HG03469 (cell line): ENCODE measurements at regions not wholly inside any gene's neighbourhood (a gene's known extent, or its start where the extent isn't known, plus 50 kb on each side); places are given as distances from the start of the nearest gene placed in this dataset.

Experiments used
- ATAC-seq: cut with Tn5 transposase; IDR thresholded peaks from one replicate; pipeline ENCODE4 v1.9.1; 2021; ENCODE audit warnings: mild to moderate bottlenecking, moderate library complexity, moderate number of reproducible peaks; ENCODE audit not compliant: unreplicated experiment

DNA sequence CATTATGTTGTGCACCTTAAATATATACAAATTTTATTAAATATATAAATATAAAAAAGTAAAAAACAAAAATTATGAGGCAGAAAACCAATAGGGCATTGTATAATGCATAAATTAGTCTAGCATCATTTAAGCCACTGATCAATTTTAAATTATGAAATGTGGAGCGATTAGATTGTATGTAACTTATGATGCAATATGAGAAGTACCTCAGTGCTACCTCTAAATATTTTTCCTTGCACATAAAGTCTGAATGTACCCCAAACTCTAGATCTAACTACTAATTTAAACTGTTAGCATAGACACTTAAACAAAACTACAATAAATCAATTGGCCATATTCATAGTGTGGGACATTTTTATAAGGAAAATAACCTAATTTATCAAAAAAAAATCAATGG lies 1178.5 kb upstream of the MIR17HG start:
- ATAC-seq = no peak

- no peak for ATAC-seq
Measured at GRCh38 chr13:90170208-90170607, 1177.3 kb upstream of the MIR17HG start.

DNA sequence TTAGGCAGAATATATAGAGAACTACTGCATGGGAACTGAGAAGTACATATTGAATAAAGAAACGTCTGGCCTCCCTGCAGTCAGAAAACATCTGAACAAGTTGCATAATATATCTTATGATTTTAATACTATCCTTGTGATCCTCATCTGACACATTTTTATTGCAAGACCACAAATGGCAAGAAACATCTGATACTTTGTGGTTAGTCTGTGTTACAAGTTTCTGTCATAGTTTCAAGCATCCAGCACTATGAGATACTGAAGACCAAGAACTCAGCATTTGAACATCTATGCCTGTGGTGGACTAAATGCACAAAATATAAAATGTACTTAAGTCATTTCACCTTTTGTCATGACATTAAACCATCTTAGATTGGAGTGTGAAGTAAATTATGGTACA lies 1175.8 kb upstream of the MIR17HG start:
- ATAC-seq = no peak

GRCh38 chr13:90177512-90177911 lies 1170.0 kb upstream of the MIR17HG start:
- no peak for ATAC-seq

DNA sequence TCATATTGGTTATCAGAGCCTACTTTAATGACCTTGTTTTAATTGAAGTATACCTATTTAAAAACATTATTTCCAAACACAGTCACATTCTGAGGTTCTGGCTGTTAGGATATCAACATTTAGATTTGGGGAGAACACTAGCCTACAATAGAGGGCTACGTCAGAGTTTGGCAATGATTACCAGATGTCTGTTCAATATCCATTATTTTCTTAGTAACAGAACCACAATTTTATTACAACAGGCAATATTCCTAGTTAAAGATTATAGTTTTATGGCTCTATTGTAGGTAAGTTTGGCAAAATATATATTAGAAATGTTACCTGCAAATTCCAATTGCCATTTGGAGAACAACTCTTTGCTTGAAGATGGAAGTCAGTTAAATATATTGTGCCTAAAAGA lies 1163.1 kb upstream of the MIR17HG start:
- ATAC-seq = no peak

DNA sequence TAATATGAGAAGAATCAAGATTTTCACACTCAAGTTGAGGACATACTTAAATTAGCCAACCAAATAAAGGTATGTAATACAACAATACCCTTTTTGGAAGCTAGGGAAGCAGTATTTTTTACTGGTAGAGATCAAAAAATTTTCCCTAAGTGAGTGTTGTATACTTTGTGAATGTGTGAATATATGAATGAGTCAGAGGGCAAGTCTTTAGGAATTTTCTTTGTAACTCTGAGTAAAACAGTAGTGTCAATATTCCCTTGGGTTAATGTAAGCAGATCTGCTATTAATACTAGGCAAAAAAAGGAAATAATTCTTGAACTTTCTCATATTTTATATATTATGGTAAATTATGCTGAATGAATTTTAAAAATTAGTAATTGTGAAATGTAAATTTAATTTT lies 1161.8 kb upstream of the MIR17HG start:
- ATAC-seq = no peak

DNA sequence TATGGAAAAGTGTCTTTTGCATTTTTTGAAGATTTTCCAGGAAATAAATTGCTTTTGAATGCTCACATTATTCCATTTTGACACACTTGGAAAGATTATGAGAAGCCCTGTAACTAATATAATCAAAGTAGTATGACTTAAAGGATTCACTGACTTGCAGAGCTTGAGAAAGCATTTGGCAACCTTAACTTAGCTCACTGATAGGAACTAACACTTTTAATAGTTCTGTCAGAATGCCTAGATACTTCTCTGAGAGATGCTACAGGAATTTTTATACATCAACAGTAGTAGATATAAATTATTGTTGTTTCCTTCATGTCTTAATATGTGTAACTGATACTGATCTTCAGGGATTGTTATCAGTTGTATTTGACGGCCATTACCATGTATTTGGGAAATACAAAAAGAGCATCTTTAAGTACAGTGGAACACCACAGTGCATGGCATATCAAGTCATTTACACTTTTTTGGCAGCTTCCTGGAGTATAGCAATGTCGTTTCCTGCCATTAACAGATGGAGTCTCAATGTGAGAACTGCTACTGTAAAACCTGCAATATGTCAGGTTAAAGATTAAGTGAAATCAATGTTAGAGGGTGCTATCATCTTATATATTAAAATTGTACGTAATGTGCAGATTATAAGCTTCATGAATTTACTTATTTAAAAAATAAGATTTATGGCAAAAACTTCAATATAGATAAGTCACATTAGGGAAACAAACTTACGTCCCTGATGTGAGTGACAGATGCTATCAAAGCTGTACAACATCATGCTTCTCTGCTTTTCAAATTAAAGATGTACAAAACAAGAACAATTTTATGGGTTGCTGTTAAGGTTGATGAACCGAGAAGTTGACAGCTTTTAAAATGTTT lies 1159.8 kb upstream of the MIR17HG start:
- no peak for ATAC-seq

DNA sequence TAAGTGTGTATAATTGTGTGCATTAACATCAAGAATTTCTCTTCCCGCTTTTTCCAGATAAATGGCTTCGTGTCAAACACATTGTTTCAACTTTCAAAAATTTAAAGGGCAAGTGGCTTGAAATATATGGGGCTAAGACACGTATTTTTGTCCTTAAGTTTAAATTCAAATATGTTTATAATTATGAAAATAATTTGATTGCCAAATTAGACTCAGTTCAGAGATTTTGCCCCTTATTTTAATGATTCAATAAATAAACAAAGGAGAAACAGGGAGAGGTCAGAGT lies 1159.2 kb upstream of the MIR17HG start:
- ATAC-seq = no peak

DNA sequence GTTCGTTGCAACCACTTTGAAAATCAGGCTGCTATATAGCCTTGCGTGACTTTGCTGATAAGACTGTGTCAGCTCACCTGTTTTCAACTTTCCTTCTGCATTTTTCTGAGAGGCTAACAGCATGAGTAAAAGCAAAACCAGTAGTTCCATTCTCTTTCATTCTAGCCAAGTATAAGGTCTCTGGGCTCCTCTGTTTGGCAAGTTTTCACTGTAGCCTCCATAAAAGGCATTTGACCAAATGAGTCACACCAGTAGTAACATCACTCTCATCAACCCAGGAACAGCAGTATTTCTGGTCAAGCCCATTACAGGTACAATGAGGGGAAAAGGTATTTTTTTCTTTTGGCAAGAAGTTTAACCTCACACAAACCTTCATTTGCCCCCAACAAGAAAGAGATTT lies 1149.8 kb upstream of the MIR17HG start:
- ATAC-seq = no peak

DNA sequence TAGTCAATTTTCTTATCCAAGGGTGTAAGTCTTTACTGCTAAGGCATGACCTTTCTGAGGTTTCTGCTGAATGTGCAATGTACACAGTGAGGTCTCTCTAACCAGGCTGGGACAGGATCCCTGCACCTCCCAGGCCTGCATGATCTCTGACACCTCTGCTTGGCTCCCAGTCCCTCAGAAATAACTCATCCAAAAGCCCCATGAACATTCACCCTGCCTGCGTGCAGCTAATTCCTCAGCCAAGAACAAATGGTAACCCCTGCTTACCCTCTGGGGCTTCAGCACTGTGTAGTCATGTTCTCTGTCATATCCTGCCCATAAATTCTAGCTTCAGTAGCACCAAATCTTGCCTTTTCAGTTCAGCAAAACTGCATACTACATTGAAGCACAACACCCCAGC lies 1146.3 kb upstream of the MIR17HG start:
- no peak for ATAC-seq

- no peak for ATAC-seq
Measured at GRCh38 chr13:90201676-90202460, 1145.6 kb upstream of the MIR17HG start.

DNA sequence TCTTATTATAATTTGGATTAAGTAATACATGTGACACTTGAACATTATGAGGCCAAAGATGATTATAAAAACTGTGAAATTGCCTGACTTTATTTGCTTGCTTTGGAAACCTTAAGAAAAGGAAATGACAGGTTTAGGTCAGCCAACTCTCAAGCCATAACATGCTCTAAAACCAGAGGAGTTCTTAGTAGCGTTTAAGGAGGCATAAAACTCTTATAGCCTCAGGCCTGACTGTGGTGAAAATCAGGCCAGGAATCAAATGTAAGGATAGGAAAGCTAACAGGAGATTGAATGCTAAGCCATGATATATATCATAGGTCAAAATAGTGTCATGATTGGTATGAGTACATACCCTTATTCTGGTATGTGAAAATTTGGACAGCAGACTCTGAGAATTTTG lies 1142.4 kb upstream of the MIR17HG start:
- ATAC-seq = no peak

DNA sequence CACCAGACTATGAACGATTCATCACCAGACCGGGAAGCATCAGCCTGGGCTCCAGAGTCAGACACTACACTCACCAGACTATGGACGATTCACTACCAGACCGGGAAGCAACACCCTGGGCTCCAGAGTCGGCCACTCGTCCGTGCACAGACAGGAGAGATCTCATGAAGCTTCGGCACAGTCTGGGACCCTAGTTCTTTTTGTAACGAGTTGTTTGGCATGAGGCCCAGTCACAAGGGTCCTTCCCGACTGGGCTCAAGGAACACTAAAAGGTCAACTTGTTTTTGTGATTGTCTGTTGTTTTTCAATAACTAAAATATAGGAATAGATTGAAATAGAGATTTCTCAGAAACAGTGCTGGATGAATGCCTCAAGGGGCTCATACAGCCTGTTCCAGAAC lies 1141.6 kb upstream of the MIR17HG start:
- no peak for ATAC-seq

DNA sequence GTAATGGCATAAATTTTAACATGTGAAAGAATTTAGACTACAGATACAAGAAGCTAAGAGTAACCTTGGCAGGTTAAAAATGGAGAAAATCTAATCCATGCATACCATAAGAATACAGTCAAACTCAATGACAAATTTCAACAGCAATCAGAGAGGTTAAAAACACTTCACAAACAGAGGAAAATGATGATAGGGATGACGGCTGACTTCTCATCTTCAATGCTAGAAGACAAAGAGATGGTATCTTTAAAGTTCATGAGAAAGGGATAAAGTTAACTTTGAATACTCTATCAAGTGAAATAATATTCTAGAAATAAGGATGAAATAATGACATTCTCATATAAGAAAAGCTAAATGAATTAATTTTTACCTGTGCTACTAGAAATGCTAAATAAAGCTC lies 1130.2 kb upstream of the MIR17HG start:
- ATAC-seq = no peak

DNA sequence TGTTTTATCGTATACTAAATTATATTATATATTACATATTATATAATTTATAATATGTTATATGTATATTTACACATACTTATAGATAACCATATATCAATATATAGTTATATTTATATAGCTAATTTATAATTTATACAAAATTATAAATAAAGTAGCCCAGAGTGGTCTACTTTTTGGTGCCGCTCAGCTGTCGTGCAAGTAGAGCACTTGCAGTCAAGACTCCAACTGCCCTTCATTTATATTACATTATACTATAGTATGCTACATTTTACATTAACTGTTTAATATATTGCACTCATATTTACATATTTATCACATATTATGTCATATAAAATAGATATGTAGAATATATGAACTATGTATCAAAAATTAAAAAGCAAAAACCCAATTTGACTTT lies 1124.7 kb upstream of the MIR17HG start:
- ATAC-seq = no peak

DNA sequence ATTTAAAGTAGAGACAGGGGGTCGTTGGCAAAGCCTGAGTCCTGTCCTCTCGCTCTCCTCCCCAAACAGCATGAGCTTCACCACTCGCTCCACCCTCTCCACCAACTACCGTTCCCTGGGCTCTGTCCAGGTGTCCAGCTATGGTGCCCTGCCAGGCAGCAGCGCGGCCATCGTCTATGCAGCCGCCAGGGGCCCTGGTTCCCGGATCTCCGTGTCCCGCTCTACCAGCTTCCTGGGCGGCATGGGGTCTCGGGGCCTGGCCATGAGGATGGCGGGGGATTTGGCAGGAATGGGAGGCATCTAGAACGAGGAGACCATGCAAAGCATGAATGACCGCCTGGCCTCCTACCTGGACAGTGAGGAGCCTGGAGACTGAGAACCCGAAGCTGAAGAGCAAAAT lies 1117.2 kb upstream of the MIR17HG start:
- ATAC-seq = no peak

DNA sequence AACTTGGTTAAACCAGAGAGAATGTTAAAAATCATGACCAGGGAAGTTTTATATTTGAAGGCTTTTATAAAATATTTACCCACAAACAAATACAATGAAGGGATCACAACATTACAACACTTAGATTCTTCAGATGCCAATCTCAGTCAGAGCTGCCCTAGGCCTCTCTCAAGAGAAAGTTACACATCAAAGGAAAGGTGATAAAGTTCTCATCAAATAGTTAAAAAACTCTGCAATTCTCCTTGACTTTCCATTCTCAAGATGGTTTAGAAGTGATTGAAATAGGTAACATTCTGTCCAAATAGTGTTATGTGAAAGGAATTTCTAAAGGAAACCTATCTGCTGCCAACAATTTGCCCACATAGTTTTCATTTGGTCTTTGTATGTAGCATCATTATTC lies 1115.2 kb upstream of the MIR17HG start:
- no peak for ATAC-seq

GRCh38 chr13:90233933-90234672 lies 1113.4 kb upstream of the MIR17HG start:
- no peak for ATAC-seq

DNA sequence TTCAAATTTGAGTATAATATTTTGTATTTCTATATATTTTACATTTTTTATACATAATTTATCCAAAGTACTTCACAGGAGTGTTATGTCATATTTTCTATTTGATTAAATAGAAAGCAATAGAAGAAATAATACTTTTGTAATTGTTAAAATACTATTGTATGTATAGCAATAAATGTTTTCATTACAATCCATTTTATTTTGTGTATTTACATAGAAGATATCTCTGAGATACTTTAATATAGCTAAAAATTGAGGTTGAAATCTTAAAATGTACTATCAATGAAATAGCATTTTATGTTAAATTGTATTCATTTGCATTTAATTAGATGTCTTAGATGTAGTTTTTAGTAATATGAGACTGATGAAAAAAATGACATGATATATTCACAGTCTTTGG lies 1109.6 kb upstream of the MIR17HG start:
- ATAC-seq = no peak

DNA sequence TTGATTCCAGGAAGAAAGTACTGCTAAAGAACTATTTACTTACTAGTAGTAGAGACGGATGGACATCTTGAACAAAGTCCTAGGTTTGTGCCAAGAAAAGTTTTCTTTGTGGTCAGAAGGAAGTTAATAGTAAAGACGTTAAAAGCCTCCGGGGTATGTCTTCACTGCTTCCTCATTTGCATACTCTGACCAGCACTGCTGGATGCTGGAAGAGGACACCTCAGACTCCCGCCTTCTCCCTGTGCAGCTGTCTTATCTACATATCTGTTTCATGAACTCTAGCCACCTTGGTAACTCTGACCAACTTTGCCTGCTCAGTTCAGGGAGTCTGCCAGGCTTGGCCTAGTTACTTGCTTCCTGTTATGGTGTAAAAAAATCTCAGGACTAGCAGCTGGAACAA lies 1109.1 kb upstream of the MIR17HG start:
- ATAC-seq = no peak

- no peak for ATAC-seq
Measured at GRCh38 chr13:90239130-90239529, 1108.4 kb upstream of the MIR17HG start.

GRCh38 chr13:90246005-90246404 lies 1101.5 kb upstream of the MIR17HG start:
- ATAC-seq = no peak
